ENCODE measurements at regions not wholly inside any gene's neighbourhood (a gene's known extent, or its start where the extent isn't known, plus 50 kb on each side); places are given as distances from the start of the nearest gene placed in this dataset.
"Not testable (repeated sequence)": the region's sequence is repeated elsewhere in the genome, so short reads cannot be mapped to it uniquely, and the experiment has no call there.

GRCh38 chr5:1603916-1604315 lies 80.2 kb upstream of the LPCAT1 start:
- H3K27me3 ChIP-seq; ATAC-seq; H3K36me3 ChIP-seq; H3K9me3 ChIP-seq; H3K27ac ChIP-seq; H3K4me3 ChIP-seq; FAIRE-seq; DNase-seq; intact Hi-C loops (cut with DNase I); H3K4me1 ChIP-seq: not testable (repeated sequence)
- WGBS, 2 donors = 77 to 79% methylated on average over 8 of the region's 8 CpGs

- FAIRE-seq; DNase-seq; H3K4me1 ChIP-seq; H3K9me3 ChIP-seq; H3K27ac ChIP-seq; intact Hi-C loops (cut with DNase I); H3K4me3 ChIP-seq; H3K27me3 ChIP-seq; H3K36me3 ChIP-seq: not testable (repeated sequence)
- ATAC-seq = peak in 3 of 4 donors; percentile 25 to 66 (median 34)
- WGBS, 2 donors = 62 to 68% methylated on average over 7 to 9 of the region's 9 CpGs
Measured at GRCh38 chr5:1601565-1601964, 77.8 kb upstream of the LPCAT1 start.

- H3K36me3 ChIP-seq; H3K9me3 ChIP-seq; H3K4me3 ChIP-seq; H3K4me1 ChIP-seq; intact Hi-C loops (cut with DNase I); DNase-seq; H3K27ac ChIP-seq; FAIRE-seq; H3K27me3 ChIP-seq; ATAC-seq: not testable (repeated sequence)
- 72 to 85% methylated on average over 5 of the region's 5 CpGs for WGBS, 2 donors
Measured at GRCh38 chr5:1598950-1599737, 75.4 kb upstream of the LPCAT1 start.

- DNase-seq; intact Hi-C loops (cut with DNase I); ATAC-seq; H3K27ac ChIP-seq; FAIRE-seq; H3K4me3 ChIP-seq; H3K4me1 ChIP-seq; H3K27me3 ChIP-seq; H3K36me3 ChIP-seq; H3K9me3 ChIP-seq: not testable (repeated sequence)
- WGBS, 2 donors = 64 to 85% methylated on average over 3 of the region's 3 CpGs
Measured at GRCh38 chr5:1597093-1597473, 73.3 kb upstream of the LPCAT1 start.

- H3K4me1 ChIP-seq; H3K27ac ChIP-seq; H3K4me3 ChIP-seq; H3K9me3 ChIP-seq; FAIRE-seq; intact Hi-C loops (cut with DNase I); H3K27me3 ChIP-seq; H3K36me3 ChIP-seq; ATAC-seq; DNase-seq: not testable (repeated sequence)
- WGBS, 2 donors = 70 to 80% methylated on average over 7 of the region's 8 CpGs
Measured at GRCh38 chr5:1596462-1597092, 72.8 kb upstream of the LPCAT1 start.

GRCh38 chr5:1594357-1595106 lies 70.8 kb upstream of the LPCAT1 start:
- 14 to 18% methylated on average over 55 to 78 of the region's 78 CpGs for whole genome bisulfite sequencing, 2 donors
- no peaks in the 10 kb centered on the region for H3K9me3 ChIP-seq
- FAIRE-seq = no peak

More at GRCh38 chr5:1594357-1595106, 70.8 kb upstream of the LPCAT1 start:
- DNase-seq (peak; percentile 77 to 89 (median 84)), ATAC-seq (peak; percentile 95 to 99 (median 96))
- intact Hi-C loops (cut with DNase I) = no loop called here
- peak overlapping the region; percentile 50 to 79 (median 59) for H3K27ac ChIP-seq
- no peaks in the 10 kb centered on the region for H3K36me3 ChIP-seq
- H3K4me1 ChIP-seq = no peaks in the 10 kb centered on the region
- peak overlapping the region; percentile 20 to 66 (median 42) for H3K4me3 ChIP-seq
- TF ChIP-seq CTCF (IDR thresholded peaks at IDR 0.05) = no peak
- H3K27me3 ChIP-seq = no peaks in the 10 kb centered on the region
